ENCODE measurements at regions not wholly inside any gene's neighbourhood (a gene's known extent, or its start where the extent isn't known, plus 50 kb on each side); places are given as distances from the start of the nearest gene placed in this dataset.
"Not testable (repeated sequence)": the region's sequence is repeated elsewhere in the genome, so short reads cannot be mapped to it uniquely, and the experiment has no call there.

- DNase-seq (ENCODE audit: insufficient read length) (no peak), FAIRE-seq (no peak)
- TF ChIP-seq POLR2A (IDR thresholded peaks at IDR 0.05; ENCODE audit: low read depth, low read length) (no peak), POLR2AphosphoS5 (IDR thresholded peaks at IDR 0.05; ENCODE audit: low read depth, low read length) (no peak), TAF1 (IDR thresholded peaks at IDR 0.05; ENCODE audit: borderline replicate concordance, low read depth, low read length) (no peak)
Measured at GRCh38 chr9:36521148-36521547, 51.5 kb upstream of the MELK start.

- FAIRE-seq, result no peak
- no peak for TF ChIP-seq POLR2AphosphoS5 (IDR thresholded peaks at IDR 0.05; ENCODE audit: low read depth, low read length)
- TF ChIP-seq TAF1 (IDR thresholded peaks at IDR 0.05; ENCODE audit: borderline replicate concordance, low read depth, low read length), result no peak
- TF ChIP-seq POLR2A (IDR thresholded peaks at IDR 0.05; ENCODE audit: low read depth, low read length), result no peak
- DNase-seq (ENCODE audit: insufficient read length), result no peak
Measured at GRCh38 chr9:36517131-36517530, 55.6 kb upstream of the MELK start.

- no peak for TF ChIP-seq POLR2A (IDR thresholded peaks at IDR 0.05; ENCODE audit: low read depth, low read length)
- no peak for TF ChIP-seq TAF1 (IDR thresholded peaks at IDR 0.05; ENCODE audit: borderline replicate concordance, low read depth, low read length)
- no peak for TF ChIP-seq POLR2AphosphoS5 (IDR thresholded peaks at IDR 0.05; ENCODE audit: low read depth, low read length)
- FAIRE-seq, result no peak
- DNase-seq (ENCODE audit: insufficient read length), result no peak
Measured at GRCh38 chr9:36504156-36504555, 68.5 kb upstream of the MELK start.

- peak; percentile 24 for FAIRE-seq
- DNase-seq (ENCODE audit: insufficient read length), result no peak
- no peak for TF ChIP-seq POLR2AphosphoS5 (IDR thresholded peaks at IDR 0.05; ENCODE audit: low read depth, low read length)
- TF ChIP-seq TAF1 (IDR thresholded peaks at IDR 0.05; ENCODE audit: borderline replicate concordance, low read depth, low read length), result no peak
Measured at GRCh38 chr9:36503172-36504088, 69.3 kb upstream of the MELK start.

- TF ChIP-seq TAF1 (IDR thresholded peaks at IDR 0.05; ENCODE audit: borderline replicate concordance, low read depth, low read length) (no peak), POLR2A (IDR thresholded peaks at IDR 0.05; ENCODE audit: low read depth, low read length) (no peak), POLR2AphosphoS5 (IDR thresholded peaks at IDR 0.05; ENCODE audit: low read depth, low read length) (no peak)
- no peak for FAIRE-seq
- no peak for DNase-seq (ENCODE audit: insufficient read length)
Measured at GRCh38 chr9:36501727-36502126, 71.0 kb upstream of the MELK start.

- FAIRE-seq; DNase-seq (ENCODE audit: insufficient read length): not testable (repeated sequence)
Measured at GRCh38 chr9:36500931-36501330, 71.8 kb upstream of the MELK start.

GRCh38 chr9:36499174-36499890 is 73.4 kb upstream of the MELK start:
- TF ChIP-seq POLR2AphosphoS5 (IDR thresholded peaks at IDR 0.05; ENCODE audit: low read depth, low read length), result no peak
- no peak for TF ChIP-seq TAF1 (IDR thresholded peaks at IDR 0.05; ENCODE audit: borderline replicate concordance, low read depth, low read length)
- no peak for TF ChIP-seq POLR2A (IDR thresholded peaks at IDR 0.05; ENCODE audit: low read depth, low read length)
- no peak for DNase-seq (ENCODE audit: insufficient read length)
- FAIRE-seq, result no peak

- DNase-seq (ENCODE audit: insufficient read length); FAIRE-seq: not testable (repeated sequence)
Measured at GRCh38 chr9:36493564-36493963, 79.1 kb upstream of the MELK start.

GRCh38 chr9:36492865-36493264 is 79.8 kb upstream of the MELK start:
- FAIRE-seq (peak; percentile 81), DNase-seq (ENCODE audit: insufficient read length) (no peak)
- TF ChIP-seq POLR2A (IDR thresholded peaks at IDR 0.05; ENCODE audit: low read depth, low read length), result no peak
- no peak for TF ChIP-seq POLR2AphosphoS5 (IDR thresholded peaks at IDR 0.05; ENCODE audit: low read depth, low read length)
- no peak for TF ChIP-seq TAF1 (IDR thresholded peaks at IDR 0.05; ENCODE audit: borderline replicate concordance, low read depth, low read length)

- no peak for FAIRE-seq
Measured at GRCh38 chr9:36489453-36489852, 83.2 kb upstream of the MELK start.

GRCh38 chr9:36488389-36488756 is 84.3 kb upstream of the MELK start:
- DNase-seq (ENCODE audit: insufficient read length) (no peak), FAIRE-seq (no peak)
- no peak for TF ChIP-seq POLR2A (IDR thresholded peaks at IDR 0.05; ENCODE audit: low read depth, low read length)
- no peak for TF ChIP-seq TAF1 (IDR thresholded peaks at IDR 0.05; ENCODE audit: borderline replicate concordance, low read depth, low read length)
- no peak for TF ChIP-seq POLR2AphosphoS5 (IDR thresholded peaks at IDR 0.05; ENCODE audit: low read depth, low read length)

More at GRCh38 chr9:36489453-36489852, 83.2 kb upstream of the MELK start:
- DNase-seq (ENCODE audit: insufficient read length), result no peak
- TF ChIP-seq POLR2A (IDR thresholded peaks at IDR 0.05; ENCODE audit: low read depth, low read length) (no peak), POLR2AphosphoS5 (IDR thresholded peaks at IDR 0.05; ENCODE audit: low read depth, low read length) (no peak), TAF1 (IDR thresholded peaks at IDR 0.05; ENCODE audit: borderline replicate concordance, low read depth, low read length) (no peak)

Data from GM12892 (cell line).